Fibroblast of villous mesenchyme (primary cell): ENCODE measurements at regions not wholly inside any gene's neighbourhood (a gene's known extent, or its start where the extent isn't known, plus 50 kb on each side); places are given as distances from the start of the nearest gene placed in this dataset.

Source experiments
- DNase-seq: peaks from one replicate; pipeline ENCODE4 v3.0.0-alpha.2; 2010; ENCODE audit warnings: low read depth
- H3K4me3 ChIP-seq: 2 replicates; pipeline ENCODE4 v1.5.1; 2011; ENCODE audit warnings: low read depth, mild to moderate bottlenecking, low read length
- TF ChIP-seq, protein P1 (sequence below): IDR thresholded peaks from 2 replicates; pipeline ENCODE4 v1.5.1; 2012; ENCODE audit warnings: low read depth, mild to moderate bottlenecking, low read length; ENCODE audit not compliant: insufficient read depth

DNA sequence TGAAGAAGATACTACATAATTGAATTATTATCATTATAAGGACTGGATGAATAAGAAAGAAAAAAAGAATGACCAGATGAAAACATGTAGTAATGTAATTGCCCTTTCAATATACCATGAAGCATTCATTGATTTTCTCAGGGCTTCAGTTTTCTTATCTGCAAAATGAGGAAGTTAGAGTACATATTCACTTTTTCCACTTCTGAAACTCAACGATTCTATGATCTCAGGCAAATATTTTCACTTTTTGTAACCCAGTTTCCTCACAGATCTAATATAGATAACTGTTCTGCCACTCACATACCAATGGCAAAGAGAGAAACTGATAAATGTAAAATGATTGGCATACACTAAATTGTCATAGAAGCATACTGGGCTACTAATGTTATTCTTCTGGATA, 856.6 kb upstream of the KLHL1 start:
- H3K4me3 ChIP-seq = no peak overlapping the region
- TF ChIP-seq, protein P1, sequence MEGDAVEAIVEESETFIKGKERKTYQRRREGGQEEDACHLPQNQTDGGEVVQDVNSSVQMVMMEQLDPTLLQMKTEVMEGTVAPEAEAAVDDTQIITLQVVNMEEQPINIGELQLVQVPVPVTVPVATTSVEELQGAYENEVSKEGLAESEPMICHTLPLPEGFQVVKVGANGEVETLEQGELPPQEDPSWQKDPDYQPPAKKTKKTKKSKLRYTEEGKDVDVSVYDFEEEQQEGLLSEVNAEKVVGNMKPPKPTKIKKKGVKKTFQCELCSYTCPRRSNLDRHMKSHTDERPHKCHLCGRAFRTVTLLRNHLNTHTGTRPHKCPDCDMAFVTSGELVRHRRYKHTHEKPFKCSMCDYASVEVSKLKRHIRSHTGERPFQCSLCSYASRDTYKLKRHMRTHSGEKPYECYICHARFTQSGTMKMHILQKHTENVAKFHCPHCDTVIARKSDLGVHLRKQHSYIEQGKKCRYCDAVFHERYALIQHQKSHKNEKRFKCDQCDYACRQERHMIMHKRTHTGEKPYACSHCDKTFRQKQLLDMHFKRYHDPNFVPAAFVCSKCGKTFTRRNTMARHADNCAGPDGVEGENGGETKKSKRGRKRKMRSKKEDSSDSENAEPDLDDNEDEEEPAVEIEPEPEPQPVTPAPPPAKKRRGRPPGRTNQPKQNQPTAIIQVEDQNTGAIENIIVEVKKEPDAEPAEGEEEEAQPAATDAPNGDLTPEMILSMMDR = no peak
- no peak for DNase-seq

DNA sequence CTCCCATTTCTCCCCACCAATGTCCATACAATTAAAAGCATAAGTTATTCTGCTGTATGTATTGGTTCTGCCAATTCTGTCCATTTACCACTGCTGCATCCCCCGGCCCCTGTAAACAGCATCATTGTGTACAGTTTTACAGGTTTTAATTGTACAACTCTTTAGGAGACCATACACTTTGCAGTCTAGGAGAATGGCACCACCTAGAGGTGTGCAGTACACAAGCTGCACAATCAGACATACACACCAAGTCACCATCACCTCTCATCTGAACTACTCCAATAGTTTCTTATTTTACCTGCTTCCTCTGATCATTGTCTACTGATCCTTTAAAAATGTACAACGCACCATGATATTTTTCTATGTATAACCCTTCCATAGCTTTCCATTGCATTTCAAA, 855.9 kb upstream of the KLHL1 start:
- no peak overlapping the region for H3K4me3 ChIP-seq
- TF ChIP-seq, protein P1 = no peak
- no peak for DNase-seq

DNA sequence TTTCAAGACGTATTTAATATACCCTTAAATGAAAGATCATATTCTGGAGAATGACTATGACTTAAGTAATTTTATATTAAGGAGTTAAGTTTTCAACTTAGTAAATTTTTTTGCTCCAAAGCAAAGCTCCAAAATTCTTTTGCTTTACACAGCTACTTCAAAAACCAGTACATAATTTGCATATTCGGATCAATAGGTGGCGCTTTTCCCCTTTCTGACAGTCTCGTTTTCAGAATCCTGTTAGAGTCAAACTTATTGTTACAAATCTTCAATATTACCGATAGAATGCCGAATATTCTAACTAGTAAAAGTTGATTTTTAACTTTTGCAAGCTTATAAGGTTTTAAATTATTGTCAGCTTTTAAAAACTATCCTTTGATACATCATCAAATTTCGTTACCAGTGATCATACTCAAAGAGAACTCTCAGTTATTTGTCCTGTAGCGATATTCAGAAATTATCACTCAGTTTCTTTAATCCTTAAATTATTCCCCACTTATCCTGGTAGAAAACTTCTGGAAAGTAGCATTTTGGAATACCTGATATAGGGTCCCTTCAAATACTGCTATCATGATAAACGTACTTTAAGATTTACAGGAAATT, 852.7 kb upstream of the KLHL1 start:
- H3K4me3 ChIP-seq = no peak overlapping the region
- TF ChIP-seq, protein P1 = peak; percentile 52
- DNase-seq = peak; percentile 30

GRCh38 chr13:70959035-70959775, 851.0 kb upstream of the KLHL1 start:
- TF ChIP-seq, protein P1 = no peak
- no peak for DNase-seq
- H3K4me3 ChIP-seq = no peak overlapping the region

DNA sequence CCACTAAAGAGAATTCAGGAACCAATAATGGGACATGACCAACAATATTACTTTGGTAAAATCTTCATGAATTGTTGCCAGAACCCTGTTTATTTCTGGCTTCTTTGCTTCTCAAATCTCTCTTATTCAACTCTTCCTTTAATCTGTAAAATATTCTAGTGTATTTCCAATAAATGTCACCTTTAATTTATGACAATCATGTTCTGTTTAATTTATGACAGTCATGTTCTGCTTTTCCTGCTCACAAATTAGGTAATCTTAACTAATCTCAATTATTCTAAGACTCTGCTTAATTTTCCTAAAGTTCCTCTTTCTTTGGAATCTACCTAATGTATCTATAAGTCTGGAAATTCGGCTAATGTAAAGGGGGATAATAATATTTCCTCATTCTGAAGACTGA, 847.6 kb upstream of the KLHL1 start:
- no peak for DNase-seq

GRCh38 chr13:70950664-70951063, 842.4 kb upstream of the KLHL1 start:
- no peak overlapping the region for H3K4me3 ChIP-seq
- no peak for DNase-seq
- TF ChIP-seq, protein P1 = no peak

More for the DNA sequence above, 847.6 kb upstream of the KLHL1 start:
- TF ChIP-seq, protein P1 = no peak
- H3K4me3 ChIP-seq = no peak overlapping the region
